ENCODE measurements at regions not wholly inside any gene's neighbourhood (a gene's known extent, or its start where the extent isn't known, plus 50 kb on each side); places are given as distances from the start of the nearest gene placed in this dataset.

DNA sequence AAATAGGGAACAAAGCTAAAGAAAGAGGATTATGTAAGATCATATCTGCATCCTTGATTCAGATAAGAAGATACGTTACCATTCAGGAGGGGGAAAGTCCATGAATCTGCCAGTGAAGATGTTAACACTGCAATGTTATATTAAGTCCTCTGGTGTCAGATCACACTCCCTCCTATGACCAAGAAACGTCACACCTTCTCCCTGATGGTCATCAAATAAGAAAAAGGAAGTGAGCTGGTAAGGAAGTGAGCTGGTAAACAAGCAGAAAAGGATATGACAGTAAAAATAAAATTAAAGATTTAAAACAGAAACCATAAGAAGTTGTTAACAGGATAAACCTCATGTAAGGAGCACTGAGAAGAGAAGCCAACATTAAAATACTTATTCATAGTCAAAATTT is 340.2 kb downstream of the SEC23A start:
- in situ Hi-C loops (cut with HindIII; ENCODE audit: extremely low pct_ligation_motif_present, low pct_unique_long_range_greater_than_20kb) (no loop called here), intact Hi-C loops (cut with micrococcal nuclease; ENCODE audit: unreplicated experiment) (no loop called here)
- Histone ChIP-seq H3K4me3 (replicated peaks in 1 of 3; ENCODE audit: insufficient read depth in 1 of 3, low read depth in 2 of 3, low read length in 3 of 3) (no peak overlapping the region), H3K79me2 (ENCODE audit: insufficient read depth, low read length) (no peaks in the 10 kb centered on the region), H3K4me2 (ENCODE audit: low read depth, low read length) (no peak overlapping the region), H2AFZ (ENCODE audit: low read length) (no peak overlapping the region), H3K27me3 (ENCODE audit: control insufficient read depth in 1 of 2, insufficient read depth in 2 of 2, low read length in 2 of 2) (no peaks in the 10 kb centered on the region), H3K27ac (ENCODE audit: extremely low read length, insufficient read depth, low read length) (no peak overlapping the region), H3K4me1 (ENCODE audit: insufficient read depth, low read length) (no peaks in the 10 kb centered on the region), H3K36me3 (replicated peaks in 1 of 2; ENCODE audit: control insufficient read depth in 1 of 2, insufficient read depth in 2 of 2, low read length in 2 of 2) (no peaks in the 10 kb centered on the region), H3K9me3 (ENCODE audit: low read length) (no peaks in the 10 kb centered on the region), H4K20me1 (ENCODE audit: insufficient read depth, low read length) (no peaks in the 10 kb centered on the region), H3K9ac (ENCODE audit: insufficient read depth, low read depth, low read length) (no peak overlapping the region)
- ChIA-PET POLR2A (no interaction called here), CTCF (ENCODE audit: low intra/inter-chr PET ratio, low total read pairs) (no interaction called here)
- BruUV-seq (replicated peaks), result no TSS peak
- no peak for DNase-seq (ENCODE audit: low spot score)
- FAIRE-seq, result no peak
- 0% methylated on average over 2 of the region's 2 CpGs for WGBS (ENCODE audit: low lambda C conversion rate)
- ATAC-seq, result no peak
- TF ChIP-seq CREB1 (IDR thresholded peaks at IDR 0.05) (peak; percentile 73), CREB1 (CRISPR knock-in tag; IDR thresholded peaks at IDR 0.05) (no peak), SIN3A (IDR thresholded peaks at IDR 0.05; ENCODE audit: borderline replicate concordance, low read depth, low read length) (no peak)

DNA sequence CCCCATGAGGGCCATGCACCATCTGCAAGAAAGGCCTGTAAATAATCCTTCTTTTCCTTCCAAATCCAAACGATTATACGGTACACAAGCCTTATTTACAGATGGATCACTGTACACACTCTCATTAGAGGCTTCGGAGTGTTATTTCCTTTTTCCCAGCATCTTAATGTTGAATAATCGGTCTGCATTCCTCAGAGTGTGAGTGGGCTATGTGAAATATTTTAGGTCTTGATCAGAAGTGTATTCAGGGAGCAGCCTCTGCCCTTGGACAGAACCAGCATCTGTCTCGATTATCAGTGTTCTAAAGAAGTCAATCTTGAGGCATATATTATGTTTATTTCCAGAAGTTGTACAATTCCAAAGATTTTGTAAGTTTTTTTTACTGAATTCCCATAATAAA is 340.6 kb downstream of the SEC23A start:
- no peaks in the 10 kb centered on the region for H3K27me3 ChIP-seq (ENCODE audit: control insufficient read depth in 1 of 2, insufficient read depth in 2 of 2, low read length in 2 of 2)
- no TSS peak for BruUV-seq (replicated peaks)
- under 1% methylated on average over 5 of the region's 5 CpGs for WGBS (ENCODE audit: low lambda C conversion rate)
- TF ChIP-seq ZNF563 (CRISPR knock-in tag; IDR thresholded peaks at IDR 0.05) (no peak), ZNF382 (CRISPR knock-in tag; IDR thresholded peaks at IDR 0.05; ENCODE audit: borderline replicate concordance) (no peak), ZNF121 (CRISPR knock-in tag; IDR thresholded peaks at IDR 0.05) (no peak), ZBTB7A (CRISPR knock-in tag; IDR thresholded peaks at IDR 0.05) (no peak), ZNF709 (CRISPR knock-in tag; IDR thresholded peaks at IDR 0.05) (no peak), HNRNPH1 (optimal IDR thresholded peaks at IDR 0.05; ENCODE audit: low read depth, low read length) (no peak), PHB2 (IDR thresholded peaks at IDR 0.05; ENCODE audit: partially characterized antibody) (no peak), ZNF496 (CRISPR knock-in tag; IDR thresholded peaks at IDR 0.05; ENCODE audit: insufficient replicate concordance) (no peak), SMYD3 (CRISPR knock-in tag; IDR thresholded peaks at IDR 0.05) (no peak), POLR2A (IDR thresholded peaks at IDR 0.05; ENCODE audit: insufficient read depth in 1 of 2, low read depth in 2 of 2, low read length in 2 of 2) (no peak), NCOA1 (CRISPR knock-in tag; IDR thresholded peaks at IDR 0.05) (no peak), GPN1 (CRISPR knock-in tag; IDR thresholded peaks at IDR 0.05; ENCODE audit: borderline replicate concordance) (no peak), DR1 (CRISPR knock-in tag; IDR thresholded peaks at IDR 0.05) (no peak), PAX8 (CRISPR knock-in tag; IDR thresholded peaks at IDR 0.05; ENCODE audit: borderline replicate concordance) (no peak), PAF1 (CRISPR knock-in tag; IDR thresholded peaks at IDR 0.05) (no peak)
- TF ChIP-seq, protein P1, sequence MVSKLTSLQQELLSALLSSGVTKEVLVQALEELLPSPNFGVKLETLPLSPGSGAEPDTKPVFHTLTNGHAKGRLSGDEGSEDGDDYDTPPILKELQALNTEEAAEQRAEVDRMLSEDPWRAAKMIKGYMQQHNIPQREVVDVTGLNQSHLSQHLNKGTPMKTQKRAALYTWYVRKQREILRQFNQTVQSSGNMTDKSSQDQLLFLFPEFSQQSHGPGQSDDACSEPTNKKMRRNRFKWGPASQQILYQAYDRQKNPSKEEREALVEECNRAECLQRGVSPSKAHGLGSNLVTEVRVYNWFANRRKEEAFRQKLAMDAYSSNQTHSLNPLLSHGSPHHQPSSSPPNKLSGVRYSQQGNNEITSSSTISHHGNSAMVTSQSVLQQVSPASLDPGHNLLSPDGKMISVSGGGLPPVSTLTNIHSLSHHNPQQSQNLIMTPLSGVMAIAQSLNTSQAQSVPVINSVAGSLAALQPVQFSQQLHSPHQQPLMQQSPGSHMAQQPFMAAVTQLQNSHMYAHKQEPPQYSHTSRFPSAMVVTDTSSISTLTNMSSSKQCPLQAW (CRISPR knock-in tag; IDR thresholded peaks at IDR 0.05), result no peak
- TF ChIP-seq, protein P2, sequence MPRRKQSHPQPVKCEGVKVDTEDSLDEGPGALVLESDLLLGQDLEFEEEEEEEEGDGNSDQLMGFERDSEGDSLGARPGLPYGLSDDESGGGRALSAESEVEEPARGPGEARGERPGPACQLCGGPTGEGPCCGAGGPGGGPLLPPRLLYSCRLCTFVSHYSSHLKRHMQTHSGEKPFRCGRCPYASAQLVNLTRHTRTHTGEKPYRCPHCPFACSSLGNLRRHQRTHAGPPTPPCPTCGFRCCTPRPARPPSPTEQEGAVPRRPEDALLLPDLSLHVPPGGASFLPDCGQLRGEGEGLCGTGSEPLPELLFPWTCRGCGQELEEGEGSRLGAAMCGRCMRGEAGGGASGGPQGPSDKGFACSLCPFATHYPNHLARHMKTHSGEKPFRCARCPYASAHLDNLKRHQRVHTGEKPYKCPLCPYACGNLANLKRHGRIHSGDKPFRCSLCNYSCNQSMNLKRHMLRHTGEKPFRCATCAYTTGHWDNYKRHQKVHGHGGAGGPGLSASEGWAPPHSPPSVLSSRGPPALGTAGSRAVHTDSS (CRISPR knock-in tag; conservative IDR thresholded peaks at IDR 0.05), result no peak

More for the DNA sequence above, 340.6 kb downstream of the SEC23A start:
- Histone ChIP-seq H3K9ac (ENCODE audit: insufficient read depth, low read depth, low read length) (no peak overlapping the region), H4K20me1 (ENCODE audit: insufficient read depth, low read length) (no peaks in the 10 kb centered on the region), H3K79me2 (ENCODE audit: insufficient read depth, low read length) (no peaks in the 10 kb centered on the region), H3K4me2 (ENCODE audit: low read depth, low read length) (no peak overlapping the region), H3K4me1 (ENCODE audit: insufficient read depth, low read length) (no peaks in the 10 kb centered on the region), H3K36me3 (replicated peaks in 1 of 2; ENCODE audit: control insufficient read depth in 1 of 2, insufficient read depth in 2 of 2, low read length in 2 of 2) (no peaks in the 10 kb centered on the region), H3K9me3 (ENCODE audit: low read length) (no peaks in the 10 kb centered on the region), H2AFZ (ENCODE audit: low read length) (no peak overlapping the region), H3K4me3 (replicated peaks in 1 of 3; ENCODE audit: insufficient read depth in 1 of 3, low read depth in 2 of 3, low read length in 3 of 3) (no peak overlapping the region), H3K27ac (ENCODE audit: extremely low read length, insufficient read depth, low read length) (no peak overlapping the region)
- intact Hi-C loops (cut with micrococcal nuclease; ENCODE audit: unreplicated experiment) (no loop called here), in situ Hi-C loops (cut with HindIII; ENCODE audit: extremely low pct_ligation_motif_present, low pct_unique_long_range_greater_than_20kb) (no loop called here)
- ATAC-seq (no peak), DNase-seq (ENCODE audit: low spot score) (no peak), FAIRE-seq (no peak)
- CTCF ChIA-PET (ENCODE audit: low intra/inter-chr PET ratio, low total read pairs), result no interaction called here
- POLR2A ChIA-PET, result no interaction called here

Measured in HepG2 (cell line).